SK-N-SH treated with all-trans-retinoic acid at 6 μM for 48 hours (cell line): ENCODE measurements at regions not wholly inside any gene's neighbourhood (a gene's known extent, or its start where the extent isn't known, plus 50 kb on each side); places are given as distances from the start of the nearest gene placed in this dataset.
A peak's percentile ranks its signal among the peaks of the same experiment; 100 is the strongest.

Experiments used
- ATAC-seq: fragments of 200-7000 bp; cut with Tn5 transposase; 3 replicates; pipeline ENCODE4 v1.9.1; 2020; ENCODE audit warnings: mild to moderate bottlenecking, moderate library complexity
- ARNTL ChIP-seq: fragments of 450-650 bp; formaldehyde crosslinking; IDR thresholded peaks from 2 replicates; pipeline ENCODE4 v1.5.0; 2020; ENCODE audit warnings: low read depth, mild to moderate bottlenecking, moderate library complexity, borderline replicate concordance
- BACH2 ChIP-seq: fragments of 250-450 bp; sonication (Bioruptor Pico); IDR thresholded peaks from 2 replicates; pipeline ENCODE4 v1.9.0; 2021; ENCODE audit warnings: mild to moderate bottlenecking, borderline replicate concordance
- CREB5 ChIP-seq: fragments of 250-450 bp; sonication (Bioruptor Pico); IDR thresholded peaks from 2 replicates; pipeline ENCODE4 v1.5.1; 2020; ENCODE audit warnings: low read depth, mild to moderate bottlenecking, moderate library complexity
- CSDC2 ChIP-seq: fragments of 250-450 bp; sonication (Bioruptor Pico); IDR thresholded peaks from 2 replicates; pipeline ENCODE4 v1.5.0; 2020; ENCODE audit warnings: mild to moderate bottlenecking, moderate library complexity
- CSRNP3 ChIP-seq: fragments of 250-450 bp; sonication (Bioruptor Pico); IDR thresholded peaks from 2 replicates; pipeline ENCODE4 v1.5.1; 2021; ENCODE audit warnings: mild to moderate bottlenecking, moderate library complexity
- ESRRG ChIP-seq: fragments of 250-450 bp; sonication (Bioruptor Pico); IDR thresholded peaks from 2 replicates; pipeline ENCODE4 v1.6.1; 2021; ENCODE audit warnings: mild to moderate bottlenecking
- GLIS3 ChIP-seq: fragments of 250-450 bp; sonication (Bioruptor Pico); IDR thresholded peaks from 2 replicates; pipeline ENCODE4 v1.5.0; 2020; ENCODE audit warnings: mild to moderate bottlenecking, moderate library complexity
- ISL1 ChIP-seq: fragments of 250-450 bp; sonication (Bioruptor Pico); IDR thresholded peaks from 2 replicates; pipeline ENCODE4 v2.1.2; 2022; ENCODE audit warnings: mild to moderate bottlenecking, moderate library complexity
- OSR1 ChIP-seq: fragments of 250-450 bp; sonication (Bioruptor Pico); IDR thresholded peaks from 2 replicates; pipeline ENCODE4 v1.8.0; 2022; ENCODE audit warnings: moderate library complexity, mild to moderate bottlenecking, inconsistent platforms
- PATZ1 ChIP-seq: fragments of 250-450 bp; sonication (Bioruptor Pico); IDR thresholded peaks from 2 replicates; pipeline ENCODE4 v1.8.0; 2020; ENCODE audit warnings: mild to moderate bottlenecking, moderate library complexity, borderline replicate concordance
- PPARA ChIP-seq: fragments of 250-450 bp; sonication (Bioruptor Pico); IDR thresholded peaks from 2 replicates; pipeline ENCODE4 v1.5.0; 2020; ENCODE audit warnings: mild to moderate bottlenecking, borderline replicate concordance
- RARB ChIP-seq: fragments of 250-450 bp; sonication (Bioruptor Pico); IDR thresholded peaks from 2 replicates; pipeline ENCODE4 v1.8.0; 2021; ENCODE audit warnings: mild to moderate bottlenecking, moderate library complexity
- SNAI2 ChIP-seq: fragments of 250-450 bp; sonication (Bioruptor Pico); IDR thresholded peaks from 2 replicates; pipeline ENCODE4 v1.5.0; 2020; ENCODE audit warnings: mild to moderate bottlenecking, moderate library complexity
- TCF4 ChIP-seq: fragments of 250-450 bp; sonication (Bioruptor Pico); IDR thresholded peaks from 2 replicates; pipeline ENCODE4 v1.8.0; 2021; ENCODE audit warnings: mild to moderate bottlenecking, moderate library complexity, borderline replicate concordance
- TOX ChIP-seq: fragments of 250-450 bp; sonication (Bioruptor Pico); IDR thresholded peaks from 2 replicates; pipeline ENCODE4 v1.8.0; 2021; ENCODE audit warnings: mild to moderate bottlenecking, moderate library complexity, borderline replicate concordance
- ZC3H10 ChIP-seq: fragments of 250-450 bp; sonication (Bioruptor Pico); IDR thresholded peaks from 2 replicates; pipeline ENCODE4 v1.5.1; 2021; ENCODE audit warnings: mild to moderate bottlenecking, moderate library complexity
- ZFP3 ChIP-seq: fragments of 250-450 bp; sonication (Bioruptor Pico); IDR thresholded peaks from 2 replicates; pipeline ENCODE4 v1.5.0; 2020; ENCODE audit warnings: mild to moderate bottlenecking, moderate library complexity
- ZFP30 ChIP-seq: fragments of 450-650 bp; formaldehyde crosslinking; IDR thresholded peaks from 2 replicates; pipeline ENCODE4 v1.5.0; 2022; ENCODE audit warnings: mild to moderate bottlenecking, moderate library complexity
- ZNF565 ChIP-seq: fragments of 450-650 bp; formaldehyde crosslinking; conservative IDR thresholded peaks from 2 replicates; pipeline ENCODE4 v1.5.0; 2020; ENCODE audit warnings: low read depth, mild to moderate bottlenecking, moderate library complexity
- ZNF70 ChIP-seq: fragments of 450-650 bp; formaldehyde crosslinking; IDR thresholded peaks from 2 replicates; pipeline ENCODE4 v1.5.0; 2020; ENCODE audit warnings: mild to moderate bottlenecking, moderate library complexity
- ZNF8 ChIP-seq: fragments of 450-650 bp; formaldehyde crosslinking; IDR thresholded peaks from 2 replicates; pipeline ENCODE4 v1.5.0; 2020; ENCODE audit warnings: mild to moderate bottlenecking, moderate library complexity
- TF ChIP-seq, protein P1 (sequence below): fragments of 250-450 bp; sonication (Bioruptor Pico); IDR thresholded peaks from 2 replicates; pipeline ENCODE4 v1.8.0; 2021; ENCODE audit warnings: low read depth, mild to moderate bottlenecking, moderate library complexity, borderline replicate concordance
- TF ChIP-seq, protein P2 (sequence below): fragments of 250-450 bp; sonication (Bioruptor Pico); IDR thresholded peaks from 2 replicates; pipeline ENCODE4 v1.5.0; 2020; ENCODE audit warnings: mild to moderate bottlenecking, moderate library complexity

- peak; percentile 64 for ATAC-seq
- TF ChIP-seq, protein P1, sequence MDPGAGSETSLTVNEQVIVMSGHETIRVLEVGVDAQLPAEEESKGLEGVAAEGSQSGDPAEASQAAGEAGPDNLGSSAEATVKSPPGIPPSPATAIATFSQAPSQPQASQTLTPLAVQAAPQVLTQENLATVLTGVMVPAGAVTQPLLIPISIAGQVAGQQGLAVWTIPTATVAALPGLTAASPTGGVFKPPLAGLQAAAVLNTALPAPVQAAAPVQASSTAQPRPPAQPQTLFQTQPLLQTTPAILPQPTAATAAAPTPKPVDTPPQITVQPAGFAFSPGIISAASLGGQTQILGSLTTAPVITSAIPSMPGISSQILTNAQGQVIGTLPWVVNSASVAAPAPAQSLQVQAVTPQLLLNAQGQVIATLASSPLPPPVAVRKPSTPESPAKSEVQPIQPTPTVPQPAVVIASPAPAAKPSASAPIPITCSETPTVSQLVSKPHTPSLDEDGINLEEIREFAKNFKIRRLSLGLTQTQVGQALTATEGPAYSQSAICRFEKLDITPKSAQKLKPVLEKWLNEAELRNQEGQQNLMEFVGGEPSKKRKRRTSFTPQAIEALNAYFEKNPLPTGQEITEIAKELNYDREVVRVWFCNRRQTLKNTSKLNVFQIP: no peak
- TF ChIP-seq OSR1 (no peak), PPARA (no peak), RARB (CRISPR knock-in tag) (peak; percentile 31; the same call in 1 of the 2 replicates), ZFP3 (no peak), ZNF565 (CRISPR knock-in tag) (no peak), ZNF8 (CRISPR knock-in tag) (no peak), ZC3H10 (peak; percentile 60; the same call in 1 of the 2 replicates), ZFP30 (no peak), TOX (CRISPR knock-in tag) (peak; percentile 74; the same call in 1 of the 2 replicates), ISL1 (CRISPR knock-in tag) (no peak; the same call in 1 of the 2 replicates)
These were observed 1652.4 kb upstream of the TMEFF2 start for GRCh38 chr2:193847130-193847529.

- no peak for ATAC-seq
- TF ChIP-seq, protein P2, sequence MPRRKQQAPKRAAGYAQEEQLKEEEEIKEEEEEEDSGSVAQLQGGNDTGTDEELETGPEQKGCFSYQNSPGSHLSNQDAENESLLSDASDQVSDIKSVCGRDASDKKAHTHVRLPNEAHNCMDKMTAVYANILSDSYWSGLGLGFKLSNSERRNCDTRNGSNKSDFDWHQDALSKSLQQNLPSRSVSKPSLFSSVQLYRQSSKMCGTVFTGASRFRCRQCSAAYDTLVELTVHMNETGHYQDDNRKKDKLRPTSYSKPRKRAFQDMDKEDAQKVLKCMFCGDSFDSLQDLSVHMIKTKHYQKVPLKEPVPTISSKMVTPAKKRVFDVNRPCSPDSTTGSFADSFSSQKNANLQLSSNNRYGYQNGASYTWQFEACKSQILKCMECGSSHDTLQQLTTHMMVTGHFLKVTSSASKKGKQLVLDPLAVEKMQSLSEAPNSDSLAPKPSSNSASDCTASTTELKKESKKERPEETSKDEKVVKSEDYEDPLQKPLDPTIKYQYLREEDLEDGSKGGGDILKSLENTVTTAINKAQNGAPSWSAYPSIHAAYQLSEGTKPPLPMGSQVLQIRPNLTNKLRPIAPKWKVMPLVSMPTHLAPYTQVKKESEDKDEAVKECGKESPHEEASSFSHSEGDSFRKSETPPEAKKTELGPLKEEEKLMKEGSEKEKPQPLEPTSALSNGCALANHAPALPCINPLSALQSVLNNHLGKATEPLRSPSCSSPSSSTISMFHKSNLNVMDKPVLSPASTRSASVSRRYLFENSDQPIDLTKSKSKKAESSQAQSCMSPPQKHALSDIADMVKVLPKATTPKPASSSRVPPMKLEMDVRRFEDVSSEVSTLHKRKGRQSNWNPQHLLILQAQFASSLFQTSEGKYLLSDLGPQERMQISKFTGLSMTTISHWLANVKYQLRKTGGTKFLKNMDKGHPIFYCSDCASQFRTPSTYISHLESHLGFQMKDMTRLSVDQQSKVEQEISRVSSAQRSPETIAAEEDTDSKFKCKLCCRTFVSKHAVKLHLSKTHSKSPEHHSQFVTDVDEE (CRISPR knock-in tag): no peak
- no peak for TF ChIP-seq ZC3H10
- no peak for TF ChIP-seq ISL1 (CRISPR knock-in tag)
- no peak for TF ChIP-seq CSRNP3 (CRISPR knock-in tag)
- no peak for TF ChIP-seq TCF4 (CRISPR knock-in tag)
- TF ChIP-seq BACH2 (CRISPR knock-in tag): no peak
- TF ChIP-seq ZFP30: no peak
- no peak for TF ChIP-seq ZNF8 (CRISPR knock-in tag)
- no peak for TF ChIP-seq TOX (CRISPR knock-in tag)
- TF ChIP-seq PPARA: no peak
- no peak for TF ChIP-seq ZNF565 (CRISPR knock-in tag)
- no peak for TF ChIP-seq ESRRG (CRISPR knock-in tag)
- TF ChIP-seq CSDC2 (CRISPR knock-in tag): no peak
- TF ChIP-seq CREB5 (CRISPR knock-in tag): no peak
- no peak for TF ChIP-seq SNAI2
- TF ChIP-seq, protein P1: no peak
- TF ChIP-seq ZNF70 (CRISPR knock-in tag): no peak
- TF ChIP-seq, all 23 proteins: peak for 0
These were observed 1650.9 kb upstream of the TMEFF2 start for GRCh38 chr2:193845604-193846003.

DNA sequence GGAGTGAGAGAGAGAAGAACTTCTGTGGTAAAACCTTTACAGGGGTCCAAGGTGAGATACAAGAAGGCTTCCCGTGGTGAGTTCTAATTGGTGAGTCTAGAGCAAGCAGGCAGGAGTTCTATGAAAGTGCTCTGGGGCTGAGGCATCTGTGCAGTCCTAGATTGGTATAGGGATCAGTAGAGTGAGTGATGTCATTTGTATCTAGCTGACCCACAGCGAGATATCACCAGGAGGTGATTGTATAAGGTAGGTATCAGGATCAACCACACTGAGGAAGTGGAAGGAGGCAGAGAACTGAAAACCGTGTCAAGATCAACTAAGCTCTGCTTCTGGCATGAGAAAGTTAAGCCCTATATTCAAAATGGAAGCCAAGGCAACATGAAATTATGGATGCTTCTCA is 1648.9 kb upstream of the TMEFF2 start:
- ATAC-seq: no peak
- TF ChIP-seq SNAI2 (no peak), ZC3H10 (no peak), ZFP3 (no peak), ZNF565 (CRISPR knock-in tag) (no peak), CSDC2 (CRISPR knock-in tag) (no peak), ZFP30 (no peak), OSR1 (no peak), PATZ1 (no peak), BACH2 (CRISPR knock-in tag) (no peak), TOX (CRISPR knock-in tag) (no peak), ZNF8 (CRISPR knock-in tag) (no peak), RARB (CRISPR knock-in tag) (no peak), ZNF70 (CRISPR knock-in tag) (no peak), PPARA (no peak), ARNTL (no peak), ISL1 (CRISPR knock-in tag) (no peak), TCF4 (CRISPR knock-in tag) (no peak), GLIS3 (CRISPR knock-in tag) (no peak)
- TF ChIP-seq, protein P2 (CRISPR knock-in tag): no peak
